K562 (cell line): ENCODE measurements at regions not wholly inside any gene's neighbourhood (a gene's known extent, or its start where the extent isn't known, plus 50 kb on each side); places are given as distances from the start of the nearest gene placed in this dataset.

Experiments
- ETS2 ChIP-seq: IDR thresholded peaks from 2 replicates; pipeline ENCODE4 v1.6.1; 2016; ENCODE audit warnings: borderline replicate concordance, missing genetic modification characterization, mild to moderate bottlenecking, moderate library complexity, missing compliant biosample characterization; ENCODE audit not compliant: poor library complexity, severe bottlenecking
- ETV6 ChIP-seq, 3 experiments: fragments of 150-350 bp in 1 of 3; sonication (generic) in 1 of 3; formaldehyde crosslinking in 1 of 3; IDR thresholded peaks; 2 replicates each; pipeline versions ENCODE4 v1.6.1 to v1.8.0; 2014 to 2022; ENCODE audit warnings: borderline replicate concordance in 2 of 3, low read depth in 2 of 3, antibody characterized with exemption in 1 of 3, low read length in 1 of 3, mild to moderate bottlenecking in 1 of 3, missing genetic modification reagents in 1 of 3
- MLLT1 ChIP-seq, 2 experiments: fragments of 450-650 bp; IDR thresholded peaks; 2 replicates each; pipeline ENCODE4 v1.6.1; 2016
- MYNN ChIP-seq, 2 experiments: sonication (generic); formaldehyde crosslinking in 1 of 2; IDR thresholded peaks; 2 replicates each; pipeline versions ENCODE4 v1.5.0 to v1.6.1; 2016 to 2020; ENCODE audit warnings: antibody characterized with exemption in 1 of 2, missing genetic modification reagents in 1 of 2
- TCF7 ChIP-seq: sonication (generic); IDR thresholded peaks from 2 replicates; pipeline ENCODE4 v1.6.1; 2016; ENCODE audit warnings: antibody characterized with exemption, borderline replicate concordance
- ZNF146 ChIP-seq: IDR thresholded peaks from one replicate; pipeline ENCODE4 v1.6.1; 2018; ENCODE audit warnings: missing compliant biosample characterization; ENCODE audit not compliant: unreplicated experiment
- ZNF511 ChIP-seq: sonication (generic); formaldehyde crosslinking; IDR thresholded peaks from 2 replicates; pipeline ENCODE4 v1.8.0; 2022; ENCODE audit warnings: mild to moderate bottlenecking, missing genetic modification reagents
- TF ChIP-seq, protein P1 (sequence below): sonication (generic); formaldehyde crosslinking; IDR thresholded peaks from 2 replicates; pipeline ENCODE4 v1.5.0; 2020; ENCODE audit warnings: missing genetic modification reagents

GRCh38 chr5:174319551-174319950, 274.0 kb downstream of the NSG2 start (continued):
- TF ChIP-seq, protein P1, sequence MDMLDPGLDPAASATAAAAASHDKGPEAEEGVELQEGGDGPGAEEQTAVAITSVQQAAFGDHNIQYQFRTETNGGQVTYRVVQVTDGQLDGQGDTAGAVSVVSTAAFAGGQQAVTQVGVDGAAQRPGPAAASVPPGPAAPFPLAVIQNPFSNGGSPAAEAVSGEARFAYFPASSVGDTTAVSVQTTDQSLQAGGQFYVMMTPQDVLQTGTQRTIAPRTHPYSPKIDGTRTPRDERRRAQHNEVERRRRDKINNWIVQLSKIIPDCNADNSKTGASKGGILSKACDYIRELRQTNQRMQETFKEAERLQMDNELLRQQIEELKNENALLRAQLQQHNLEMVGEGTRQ (CRISPR knock-in tag), result no peak
- no peak for TF ChIP-seq MYNN (IDR thresholded peaks at IDR 0.05)
- TF ChIP-seq MYNN (CRISPR knock-in tag; IDR thresholded peaks at IDR 0.05), result no peak
- TF ChIP-seq TCF7, result no peak
- no peak for TF ChIP-seq ETS2
- no peak for TF ChIP-seq MLLT1 (IDR thresholded peaks at IDR 0.05)
- TF ChIP-seq ZNF511 (CRISPR knock-in tag), result no peak
- no peak for TF ChIP-seq ETV6 (IDR thresholded peaks at IDR 0.05; ENCODE audit: borderline replicate concordance in 1 of 2, low read depth in 2 of 2, low read length in 1 of 2)
- no peak for TF ChIP-seq ETV6 (CRISPR knock-in tag; IDR thresholded peaks at IDR 0.05; ENCODE audit: borderline replicate concordance)
- TF ChIP-seq ZNF146 (CRISPR knock-in tag), result no peak
- TF ChIP-seq, all 486 proteins: peak for 0
